ENCODE measurements at regions not wholly inside any gene's neighbourhood (a gene's known extent, or its start where the extent isn't known, plus 50 kb on each side); places are given as distances from the start of the nearest gene placed in this dataset.

DNA sequence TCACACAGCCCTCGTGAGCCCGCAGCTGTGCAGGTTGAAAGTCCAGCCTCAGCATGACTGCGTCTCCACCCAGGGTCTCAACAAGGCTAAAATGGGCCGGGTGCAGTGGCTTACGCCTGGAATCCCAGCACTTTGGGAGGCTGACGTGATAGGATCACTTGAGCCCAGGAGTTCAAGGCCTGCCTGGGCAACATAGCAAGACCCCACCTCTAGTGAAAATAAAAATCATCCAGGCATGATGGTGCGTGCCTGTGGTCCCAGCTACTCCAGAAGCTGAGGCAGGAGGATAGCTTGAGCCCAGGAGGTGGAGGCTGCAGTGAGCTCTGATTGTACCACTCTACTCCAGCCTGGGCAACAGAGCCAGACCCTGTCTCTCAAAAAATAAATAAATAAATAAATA is 100.8 kb upstream of the PRR5 start:
- TF ChIP-seq CTCF (IDR thresholded peaks at IDR 0.05; ENCODE audit: extremely low read depth in 1 of 2, insufficient read depth in 1 of 2, low read depth in 1 of 2, low read length in 2 of 2): no peak
- TF ChIP-seq, protein P1, sequence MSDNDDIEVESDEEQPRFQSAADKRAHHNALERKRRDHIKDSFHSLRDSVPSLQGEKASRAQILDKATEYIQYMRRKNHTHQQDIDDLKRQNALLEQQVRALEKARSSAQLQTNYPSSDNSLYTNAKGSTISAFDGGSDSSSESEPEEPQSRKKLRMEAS (IDR thresholded peaks at IDR 0.05; ENCODE audit: insufficient read depth, insufficient read length): no peak
- no peak for TF ChIP-seq EZH2 (IDR thresholded peaks at IDR 0.05; ENCODE audit: borderline replicate concordance, low read depth, low read length, severe bottlenecking)
- TF ChIP-seq POLR2A (IDR thresholded peaks at IDR 0.05; ENCODE audit: low read depth, low read length): no peak
- TF ChIP-seq POLR2AphosphoS5 (IDR thresholded peaks at IDR 0.05; ENCODE audit: insufficient read depth, low read depth, low read length): no peak

Data from endothelial cell of umbilical vein (primary cell).